Left forelimb (tissue), 1 donor: ENCODE measurements at regions not wholly inside any gene's neighbourhood (a gene's known extent, or its start where the extent isn't known, plus 50 kb on each side); places are given as distances from the start of the nearest gene placed in this dataset.
"Not testable (repeated sequence)": the region's sequence is repeated elsewhere in the genome, so short reads cannot be mapped to it uniquely, and the experiment has no call there.

Source experiments
- DNase-seq: peaks from one replicate; pipeline ENCODE4 v3.0.0-alpha.2; 2018; ENCODE audit warnings: low spot score

DNA sequence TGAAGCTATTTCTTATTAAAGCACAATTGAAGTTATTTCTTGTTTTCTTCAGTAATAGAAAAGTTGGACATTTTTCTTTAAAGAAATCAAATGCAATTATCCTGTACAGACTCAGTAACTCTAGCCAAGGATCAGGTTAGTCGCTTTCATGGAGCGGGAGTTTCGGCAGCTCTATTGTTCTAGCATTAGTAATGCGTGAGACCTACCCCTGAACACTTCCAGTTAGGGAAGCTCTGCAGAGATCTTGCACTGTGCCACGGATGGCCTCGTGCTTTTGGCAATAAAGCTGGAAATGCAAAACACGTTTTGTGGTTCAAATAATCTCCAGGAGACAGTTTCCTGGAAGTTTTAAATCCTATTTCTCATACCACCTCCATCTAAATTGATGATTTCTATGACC lies 488.4 kb downstream of the SETD4 start:
- no peak for DNase-seq

DNA sequence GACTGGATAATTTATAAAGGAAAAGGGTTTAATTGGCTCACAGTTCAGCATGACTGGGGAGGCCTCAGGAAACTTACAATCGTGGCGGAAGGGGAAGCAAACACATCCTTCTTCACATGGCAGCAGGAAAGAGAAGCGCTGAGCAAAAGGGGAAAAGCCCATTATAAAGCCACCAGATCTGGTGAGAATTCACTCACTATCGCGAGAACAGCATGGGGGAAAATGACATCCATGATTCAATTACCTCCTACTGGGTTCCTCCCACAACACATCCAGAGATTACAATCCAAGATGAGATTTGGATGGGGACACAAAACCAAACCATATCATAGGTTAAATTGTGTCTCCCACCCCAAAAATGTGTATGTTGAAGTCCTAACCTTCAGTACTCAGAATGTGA lies 491.7 kb downstream of the SETD4 start:
- no peak for DNase-seq

DNA sequence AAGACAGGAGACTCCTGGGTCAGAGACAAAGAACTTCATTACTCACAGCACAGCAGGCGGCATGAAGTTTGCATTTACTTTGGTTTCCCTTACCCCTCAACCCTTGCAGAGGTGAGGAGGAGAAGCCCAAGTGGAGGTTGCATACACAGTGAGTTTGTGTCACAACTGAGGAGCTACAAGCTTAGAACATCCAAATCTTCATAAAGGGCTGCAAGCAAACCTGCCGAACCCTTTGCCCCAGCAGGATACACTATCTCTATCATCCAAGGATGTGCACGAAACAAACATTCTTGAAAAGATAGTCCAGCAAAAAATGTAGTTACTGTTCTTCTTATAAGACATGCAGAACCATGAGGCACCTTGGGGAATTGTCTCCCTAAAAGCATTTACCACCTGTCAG lies 493.5 kb downstream of the SETD4 start:
- DNase-seq = no peak

DNA sequence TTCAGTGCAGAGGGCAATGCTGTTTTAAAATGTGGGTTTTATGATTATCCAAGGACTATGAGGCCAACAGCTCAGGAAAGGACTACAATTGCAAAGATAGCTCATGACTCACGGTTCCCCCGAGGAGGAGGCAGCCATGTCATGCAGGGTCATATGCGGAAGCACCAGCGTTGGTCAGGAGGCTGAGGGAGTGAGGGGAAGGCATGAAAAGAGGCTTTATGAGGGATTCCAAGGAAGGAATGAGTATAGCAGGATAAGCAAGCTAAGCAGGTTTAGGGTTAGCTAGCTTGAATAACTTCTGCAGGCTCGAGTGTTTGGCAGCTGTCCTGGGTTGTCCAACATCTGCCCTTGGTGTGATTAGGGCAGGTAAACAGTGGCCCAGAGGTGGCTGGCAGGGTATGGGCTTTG lies 495.1 kb downstream of the SETD4 start:
- no peak for DNase-seq

DNA sequence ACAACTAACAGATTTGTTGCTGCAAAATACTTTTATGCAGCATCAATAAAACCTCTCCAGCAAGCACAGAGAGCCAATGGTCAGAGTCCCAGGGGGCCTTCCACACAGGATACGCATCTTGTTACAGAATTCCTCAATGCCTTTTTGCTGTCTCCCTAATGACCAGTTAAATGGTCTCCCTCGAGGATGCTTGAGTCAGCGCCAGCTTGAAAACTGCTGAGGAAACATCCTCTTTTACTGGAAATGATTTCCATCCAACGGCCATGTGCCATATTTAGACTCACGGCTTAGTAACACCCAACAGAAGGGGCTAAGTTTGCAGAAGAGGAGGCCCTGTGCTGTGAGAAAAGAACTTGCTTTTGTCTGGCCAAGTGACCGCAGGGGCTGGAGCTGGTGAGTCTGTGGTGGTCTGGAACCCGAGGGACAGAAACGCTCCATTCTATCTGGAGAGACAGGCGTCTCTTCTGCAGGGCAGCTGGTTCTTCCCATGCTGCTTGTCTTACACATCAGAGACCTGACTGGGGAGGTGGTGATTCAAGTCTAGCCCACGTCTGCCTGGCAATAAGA lies 496.4 kb downstream of the SETD4 start:
- DNase-seq = peak; percentile 69

DNA sequence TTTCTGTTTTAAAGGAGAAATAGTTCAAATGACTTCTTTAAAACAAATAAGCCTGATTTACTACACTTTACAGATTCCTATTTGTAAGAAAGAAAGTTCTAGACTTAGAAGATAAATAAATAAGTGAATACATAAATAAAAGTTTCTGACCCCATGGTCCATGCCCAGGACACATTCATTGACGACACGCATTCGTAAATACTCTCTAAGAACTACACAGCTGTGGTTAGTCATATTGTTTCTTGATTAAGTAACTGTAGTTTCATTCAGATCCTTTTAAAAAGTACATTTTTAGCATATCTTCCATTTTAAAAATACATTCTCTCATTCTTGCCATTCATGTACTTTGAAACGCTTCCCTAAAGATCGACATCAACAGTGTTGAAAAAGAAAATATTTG lies 497.4 kb downstream of the SETD4 start:
- no peak for DNase-seq

DNA sequence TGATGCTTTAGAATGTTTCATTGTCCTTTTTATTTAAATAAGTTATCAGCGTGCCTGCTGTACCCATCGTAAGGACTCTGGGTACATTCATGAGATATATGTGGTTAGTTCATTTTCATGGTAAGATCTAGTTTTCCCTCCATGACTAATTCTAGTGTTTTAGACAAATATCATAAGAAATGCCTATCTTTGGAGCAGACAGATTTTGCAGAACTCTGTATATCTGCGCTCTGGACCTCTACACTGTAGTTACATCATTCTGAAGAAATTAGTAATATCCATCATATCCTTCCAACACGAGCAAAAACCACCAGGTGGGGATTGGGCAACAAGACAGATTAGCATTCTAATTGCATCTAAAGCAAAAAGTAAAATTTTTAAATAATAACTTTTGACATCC lies 499.2 kb downstream of the SETD4 start:
- DNase-seq = no peak

DNA sequence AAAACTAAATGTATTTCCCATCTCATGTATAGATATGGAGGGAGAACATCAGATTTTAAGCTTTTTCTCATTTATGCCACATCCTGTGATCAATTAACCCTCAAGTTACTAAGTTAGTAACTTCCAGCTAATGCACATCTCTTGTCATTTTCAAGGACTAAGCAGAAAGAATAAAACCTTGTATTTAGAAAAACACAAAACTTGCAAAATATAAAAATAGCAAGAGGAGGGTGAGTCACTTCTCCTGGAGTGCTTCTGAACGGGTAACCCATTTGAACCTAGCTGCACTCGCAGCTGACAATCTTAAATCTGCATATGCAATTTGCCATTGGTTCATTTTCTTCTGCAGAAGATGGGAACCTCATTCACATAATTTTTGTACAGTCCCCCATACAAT lies 500.5 kb downstream of the SETD4 start:
- DNase-seq = no peak

DNA sequence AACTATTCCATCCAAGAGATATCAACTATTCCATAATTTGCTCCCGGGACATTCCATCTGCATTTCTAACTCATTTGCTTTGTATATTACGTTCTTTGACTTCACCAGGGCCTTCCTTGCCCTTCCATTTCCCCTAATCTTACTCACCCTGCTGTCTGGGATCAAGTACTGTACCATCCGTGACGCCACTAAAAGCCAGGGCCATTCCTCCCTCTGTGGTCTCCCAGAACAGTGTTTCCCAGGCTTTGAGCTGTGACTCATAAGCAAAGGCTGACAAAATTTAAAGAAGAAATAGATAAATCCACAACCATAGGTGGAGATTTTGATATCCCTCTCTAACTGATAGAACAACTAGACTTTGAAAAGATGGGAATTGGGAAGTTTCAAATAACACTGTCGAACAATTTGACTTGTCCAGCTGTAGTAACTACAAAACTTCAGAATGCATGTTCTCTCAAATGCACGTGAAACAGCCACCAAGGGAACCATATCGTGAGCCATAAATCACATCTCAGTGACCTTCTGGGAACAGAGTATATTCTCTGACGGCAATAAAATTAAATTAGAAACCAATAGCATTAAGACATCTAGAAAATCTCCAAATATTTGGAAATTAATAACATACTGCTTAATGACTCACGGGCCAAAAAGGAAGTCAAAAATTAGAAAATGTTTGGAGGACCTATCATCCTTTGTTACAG lies 501.0 kb downstream of the SETD4 start:
- no peak for DNase-seq

DNA sequence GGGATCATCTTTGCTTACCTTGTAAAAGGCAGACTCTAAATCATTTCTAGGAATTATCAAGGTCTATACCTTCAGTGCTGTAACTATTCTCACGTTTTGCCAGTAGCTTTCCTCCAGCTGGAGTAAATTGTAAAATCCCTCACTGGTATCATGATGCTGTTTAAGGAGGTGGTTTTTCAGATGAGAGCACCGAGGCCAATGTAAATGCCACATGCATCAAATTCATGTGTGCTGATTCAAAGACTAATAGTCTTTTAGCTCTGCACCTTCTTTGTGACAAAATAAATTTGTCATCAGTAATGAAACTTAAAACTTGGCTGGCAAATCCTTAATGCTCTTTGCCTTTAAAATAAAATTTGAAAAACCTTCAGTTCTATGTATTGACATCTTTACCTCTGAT lies 503.8 kb downstream of the SETD4 start:
- DNase-seq = no peak

DNA sequence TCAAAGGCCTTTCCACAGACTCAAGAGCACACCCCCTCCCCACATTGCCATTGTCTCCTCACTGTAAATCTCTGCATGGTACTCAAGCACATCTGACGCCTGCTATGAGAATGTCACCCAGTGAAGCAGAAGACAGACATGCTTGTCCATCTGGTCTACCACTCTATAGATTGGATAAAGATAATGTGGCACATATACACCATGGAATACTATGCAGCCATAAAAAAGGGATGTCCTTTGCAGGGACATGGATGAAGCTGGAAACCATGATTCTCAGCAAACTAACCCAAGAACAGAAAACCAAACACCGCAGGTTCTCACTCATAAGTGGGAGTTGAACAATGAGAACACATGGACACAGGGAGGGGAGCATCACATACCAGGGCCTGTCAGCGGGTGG lies 503.4 kb upstream of the RUNX1 start:
- not testable (repeated sequence) for DNase-seq

DNA sequence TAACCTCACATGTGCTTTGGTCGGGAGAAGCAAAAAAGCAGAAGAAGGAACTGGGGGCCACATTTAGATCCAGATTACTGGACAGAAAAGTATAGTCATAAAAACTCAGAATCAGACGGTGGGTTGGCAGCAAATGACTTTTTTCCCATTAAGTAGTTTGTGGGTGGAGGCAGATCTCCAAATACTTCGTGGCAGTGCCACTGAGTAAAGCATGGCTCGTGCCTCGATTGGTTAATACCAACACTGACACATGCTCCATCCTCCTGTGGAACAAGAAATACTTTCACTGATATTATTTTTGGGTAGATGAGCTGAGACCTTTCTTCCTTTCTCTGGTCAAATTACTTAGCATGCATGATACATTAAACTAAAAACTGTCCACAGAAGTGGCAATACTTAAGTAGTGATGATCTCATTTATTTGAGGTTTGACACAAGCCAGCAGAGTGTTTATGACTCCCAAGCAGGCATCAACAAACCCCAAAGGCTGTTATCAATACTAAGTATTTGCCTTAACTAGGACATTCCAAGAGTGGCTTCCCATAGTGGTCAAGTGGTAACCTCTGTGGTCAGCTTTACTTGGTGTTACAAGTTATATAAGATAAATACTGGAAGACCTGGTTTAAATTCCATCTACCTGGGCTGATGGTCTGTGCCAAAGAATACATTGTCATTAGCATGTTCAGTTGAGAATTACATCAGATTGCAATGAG lies 500.0 kb upstream of the RUNX1 start:
- no peak for DNase-seq

DNA sequence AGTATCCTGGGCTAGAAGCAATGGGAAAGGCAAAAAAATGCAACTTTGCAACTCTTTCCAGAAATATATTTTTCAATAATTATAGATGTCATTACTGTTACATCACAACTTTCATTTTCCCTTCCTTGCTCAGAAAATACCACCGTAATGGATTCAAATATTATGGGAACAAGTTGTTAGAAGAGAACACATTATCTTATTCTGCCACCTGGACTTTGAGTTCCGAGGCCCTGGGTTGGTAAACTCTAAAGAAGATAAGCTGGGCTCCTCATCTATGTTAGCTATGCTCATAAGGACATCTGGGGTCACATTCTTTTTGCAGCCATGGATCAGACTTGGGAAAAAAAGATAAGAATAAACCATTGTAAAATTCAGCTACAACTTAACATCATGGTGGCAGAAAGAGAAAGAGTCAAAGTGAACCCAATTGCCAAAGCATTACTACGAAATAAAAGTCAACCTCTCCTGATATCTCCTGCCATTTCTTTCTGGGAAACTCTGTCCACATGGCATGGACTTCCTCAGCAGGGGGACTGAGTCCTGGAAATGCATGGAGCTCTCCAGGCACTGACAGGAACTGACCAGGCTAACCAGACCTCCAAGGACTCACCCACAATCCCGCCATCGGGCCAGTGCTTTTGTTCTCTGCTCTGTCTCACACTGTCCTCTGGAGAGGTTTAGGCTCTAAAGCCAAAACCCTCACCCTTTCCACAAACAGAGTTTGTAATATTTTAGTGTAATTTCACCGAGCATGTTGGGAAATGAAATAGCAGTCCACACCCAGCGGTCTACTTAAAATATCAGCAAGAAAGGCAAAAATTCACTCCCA lies 499.1 kb upstream of the RUNX1 start:
- no peak for DNase-seq

DNA sequence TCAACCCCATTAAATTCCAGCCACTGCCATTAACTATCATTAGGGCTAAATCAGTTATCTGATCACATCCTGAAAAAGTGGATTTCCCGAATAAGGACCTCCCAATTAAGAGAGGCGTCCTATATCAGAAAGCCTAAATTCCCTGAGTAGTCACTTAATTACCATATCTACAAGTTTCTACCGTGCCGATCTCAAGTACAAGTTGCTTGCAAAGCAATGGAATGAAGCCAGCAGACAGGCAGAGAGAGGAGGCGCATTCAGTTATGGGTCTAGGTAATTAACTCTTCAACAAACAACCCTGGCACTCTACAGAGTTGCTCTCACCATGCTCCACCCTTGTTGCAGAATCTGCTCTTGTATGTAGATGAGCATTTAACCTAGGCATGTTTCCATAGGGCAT lies 494.6 kb upstream of the RUNX1 start:
- no peak for DNase-seq

DNA sequence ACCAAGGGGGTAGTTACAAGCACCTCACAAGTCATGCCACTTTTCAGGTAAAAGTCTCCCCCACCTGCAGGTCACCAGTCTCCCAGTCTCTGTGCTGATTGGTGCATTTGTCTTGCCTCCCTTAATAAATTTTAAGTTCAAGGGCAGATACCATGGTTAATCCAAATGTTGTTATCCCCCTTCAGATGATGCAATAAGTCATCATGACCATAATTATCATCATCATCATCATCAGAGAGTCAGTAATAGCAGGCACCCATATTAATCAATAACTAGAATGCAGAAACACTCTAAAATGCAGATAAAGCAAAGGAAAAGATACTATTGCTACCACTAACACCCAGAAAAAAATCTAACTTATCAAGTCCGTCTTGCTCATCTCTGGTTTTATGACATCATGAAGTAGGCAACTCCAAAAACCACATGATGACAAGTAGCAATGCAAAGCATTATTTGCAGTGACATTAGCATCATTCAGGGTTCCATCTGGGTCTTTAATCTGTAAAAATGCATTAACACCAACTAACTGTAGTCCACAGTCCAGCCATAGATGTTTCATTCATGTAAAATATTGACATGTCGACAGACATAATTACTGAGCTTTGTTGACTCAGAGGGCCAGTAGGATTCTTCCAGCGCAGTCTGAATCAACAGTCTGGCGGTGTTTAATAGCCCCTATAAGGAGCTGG lies 492.0 kb upstream of the RUNX1 start:
- no peak for DNase-seq

DNA sequence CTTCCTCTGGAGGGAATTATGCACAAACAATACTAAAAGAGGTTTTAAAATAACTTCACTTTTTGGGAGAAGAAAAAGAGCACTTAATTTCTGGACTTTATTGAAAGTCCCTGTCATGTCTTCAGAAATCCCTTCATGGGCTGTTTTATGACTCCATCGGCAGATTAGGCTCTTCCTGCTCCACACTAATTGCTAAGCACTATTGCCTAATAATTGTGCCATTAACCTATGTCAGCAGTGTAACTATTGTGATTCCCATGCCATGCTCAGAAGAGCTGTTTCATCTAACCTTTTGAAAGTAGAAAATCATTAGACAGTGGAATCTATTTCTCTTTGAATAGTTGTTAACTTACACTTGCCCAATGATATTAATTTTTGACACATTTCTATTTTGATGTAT lies 489.3 kb upstream of the RUNX1 start:
- no peak for DNase-seq

DNA sequence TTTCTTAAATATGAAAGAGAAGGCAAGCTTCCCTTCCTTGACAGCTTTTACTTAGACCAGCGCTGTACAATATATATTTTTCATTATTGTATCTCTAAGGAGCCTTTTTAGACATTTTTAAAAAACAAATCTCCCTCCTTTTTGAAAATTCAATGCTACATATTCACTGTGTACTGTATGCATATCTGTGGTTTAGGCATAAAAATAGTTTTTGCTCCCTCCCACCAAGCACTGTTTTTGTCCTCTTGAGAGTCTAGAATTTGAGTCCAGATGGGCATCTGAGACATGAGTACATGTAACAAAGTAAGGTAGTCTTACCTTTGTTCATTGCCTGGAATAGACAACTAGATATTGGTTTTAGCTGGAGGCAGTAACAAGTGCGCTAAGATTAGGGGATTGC lies 488.5 kb upstream of the RUNX1 start:
- DNase-seq = no peak

DNA sequence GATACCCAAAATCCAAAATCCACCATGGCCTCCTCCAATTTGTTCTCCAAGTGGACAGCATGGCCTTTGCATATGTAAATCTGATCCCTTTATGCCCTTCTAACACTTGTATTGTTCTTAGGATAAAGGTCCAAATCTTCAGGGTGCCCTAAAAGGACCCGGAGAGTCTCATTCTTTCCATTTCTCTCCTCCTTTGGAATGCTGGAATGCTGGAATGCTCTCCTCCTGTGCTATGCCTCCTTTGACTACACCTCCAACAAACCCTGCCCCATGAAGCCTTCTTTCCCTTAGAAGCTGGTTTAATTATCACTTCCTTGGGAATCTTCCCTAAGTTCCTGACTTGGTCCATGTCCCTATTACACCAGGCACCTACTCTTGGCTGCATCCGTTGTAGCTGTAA lies 484.8 kb upstream of the RUNX1 start:
- no peak for DNase-seq

DNA sequence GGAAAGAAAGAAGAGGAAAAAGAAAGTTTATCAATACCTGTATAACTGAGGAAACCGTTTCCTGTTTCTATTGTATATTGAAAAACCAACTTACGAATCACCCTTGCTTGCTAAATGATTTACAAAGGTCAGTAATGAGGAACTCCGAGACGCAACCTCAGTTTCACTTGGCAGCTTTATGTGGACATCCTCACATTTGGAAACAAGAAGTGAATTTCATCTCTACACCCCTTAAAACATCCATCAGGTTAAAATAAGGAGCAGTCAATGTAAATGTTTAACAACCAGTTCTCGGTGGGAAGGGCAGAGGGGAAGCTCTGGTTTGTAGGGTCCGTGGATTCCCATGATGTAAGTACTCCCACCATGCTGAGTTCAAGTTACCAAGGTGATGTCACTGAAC lies 481.7 kb upstream of the RUNX1 start:
- no peak for DNase-seq

DNA sequence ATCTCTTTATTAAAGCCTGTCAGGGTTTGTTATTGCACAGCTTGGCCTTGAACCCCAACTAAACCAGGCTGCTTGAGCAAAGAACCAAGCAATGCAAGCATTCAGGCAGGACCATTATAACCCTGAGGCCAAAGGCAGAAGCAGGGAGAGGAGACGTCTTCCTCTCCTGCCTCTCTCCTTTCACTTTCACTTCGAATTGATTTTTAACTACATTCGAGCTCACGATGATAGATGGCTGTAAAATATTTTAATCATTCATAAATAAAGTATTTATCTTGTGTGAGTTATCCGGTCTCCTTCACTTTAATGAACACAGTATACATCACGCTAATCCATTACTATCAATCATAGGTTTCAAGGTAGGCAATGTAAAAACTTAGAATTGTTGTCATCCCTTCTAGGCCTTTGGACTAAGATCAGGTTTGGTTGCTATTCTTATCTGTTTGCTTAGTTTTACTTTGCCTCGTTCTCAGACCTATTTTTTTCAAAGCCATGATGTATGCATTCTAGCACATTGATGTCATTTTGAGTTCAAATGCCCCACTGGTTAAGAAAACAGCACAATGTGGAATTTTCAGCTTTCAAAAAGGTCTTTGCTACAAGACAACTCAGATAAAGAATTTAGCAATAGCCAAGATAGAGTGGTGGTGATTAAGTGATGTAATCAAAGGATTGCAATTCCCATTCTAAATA lies 480.2 kb upstream of the RUNX1 start:
- DNase-seq = no peak
